K562 (cell line): ENCODE measurements at regions not wholly inside any gene's neighbourhood (a gene's known extent, or its start where the extent isn't known, plus 50 kb on each side); places are given as distances from the start of the nearest gene placed in this dataset.

Source experiments
- ATAC-seq: fragments of 200-7000 bp; cut with Tn5 transposase; 3 replicates; pipeline ENCODE4 v1.9.1; 2020; ENCODE audit warnings: moderate library complexity
- BruUV-seq: library from RNA; stranded (reverse); fragments of 400-500 nt; replicated peaks from 2 replicates; lab custom pipeline; 2021; lab: Mats Ljungman, UMichigan
- CTCF ChIA-PET: fragments of 300-600 bp; formaldehyde crosslinking; extraction: SDS; loops from one replicate; lab custom pipeline; 2021; ENCODE audit warnings: low intra/inter-chr PET ratio; lab: Yijun Ruan, JAX
- POLR2A ChIA-PET: fragments of 300-600, 350-650 bp; sonication (Branson Sonifier 250); formaldehyde crosslinking; extraction: SDS; loops from one replicate; lab custom pipeline; 2021; ENCODE audit warnings: antibody characterized with exemption, inconsistent platforms; lab: Yijun Ruan, JAX
- DNase-seq, 4 experiments: peaks; one replicate each; pipeline versions ENCODE4 v3.0.0 to v3.0.0-alpha.2; 2011 to 2018; ENCODE audit warnings: low spot score in 3 of 4, mixed read lengths in 3 of 4; ENCODE audit errors: extremely low read depth in 1 of 4
- FAIRE-seq: peaks from 2 replicates; lab custom pipeline; 2011; peaks lifted over from hg19 to GRCh38; lab: Jason Lieb, UNC
- H2AFZ ChIP-seq: 2 replicates; pipeline ENCODE4 v1.6.0; 2011; ENCODE audit warnings: low read depth, low read length, control low read depth, inconsistent platforms
- H3K27ac ChIP-seq: fragments of 200-600 bp; 3 replicates; pipeline ENCODE4 v1.8.0; 2011; ENCODE audit warnings: low read depth, mild to moderate bottlenecking, control low read depth, inconsistent platforms, low read length, moderate library complexity, mixed read lengths; ENCODE audit errors: extremely low read depth
- H3K27me3 ChIP-seq, 2 experiments: fragments of 300-600 bp in 1 of 2; 2 replicates in 1 of 2; 3 replicates in 1 of 2; pipeline versions ENCODE4 v1.6.0 to v1.8.0; 2011; ENCODE audit warnings: inconsistent platforms in 2 of 2, low read length in 2 of 2, mild to moderate bottlenecking in 1 of 2, mixed read lengths in 1 of 2, moderate library complexity in 1 of 2; ENCODE audit not compliant: control insufficient read depth in 2 of 2, insufficient read depth in 2 of 2
- H3K36me3 ChIP-seq: fragments of 300-600 bp; 3 replicates; pipeline ENCODE4 v1.8.0; 2011; ENCODE audit warnings: mild to moderate bottlenecking, low read length, inconsistent platforms; ENCODE audit not compliant: control insufficient read depth, insufficient read depth
- H3K4me1 ChIP-seq, 2 experiments: fragments of 200-600 bp in 1 of 2; replicated peaks in 1 of 2; 2 replicates in 1 of 2; 3 replicates in 1 of 2; pipeline versions ENCODE4 v1.5.1 to v1.8.0; 2011; ENCODE audit warnings: inconsistent platforms in 2 of 2, low read length in 2 of 2, mild to moderate bottlenecking in 1 of 2, mixed read lengths in 1 of 2, moderate library complexity in 1 of 2; ENCODE audit not compliant: control insufficient read depth in 2 of 2, insufficient read depth in 2 of 2
- H3K4me2 ChIP-seq: 2 replicates; pipeline ENCODE4 v1.6.1; 2011; ENCODE audit warnings: low read length, control low read depth, inconsistent platforms, mixed read lengths; ENCODE audit not compliant: insufficient read depth
- H3K4me3 ChIP-seq: fragments of 200-600 bp; sonication (generic), shearing (Covaris generic); 2 replicates; pipeline ENCODE4 v1.5.1; 2016; ENCODE audit warnings: control low read depth, inconsistent platforms
- H3K79me2 ChIP-seq: fragments of 200-600 bp; 3 replicates; pipeline ENCODE4 v1.8.0; 2011; ENCODE audit warnings: low read length, inconsistent platforms; ENCODE audit not compliant: control insufficient read depth, insufficient read depth
- H3K9ac ChIP-seq, 2 experiments: 2 replicates each; pipeline versions ENCODE4 v1.6.0 to v1.6.1; 2011; ENCODE audit warnings: low read depth in 2 of 2, low read length in 2 of 2, control low read depth in 1 of 2, inconsistent platforms in 1 of 2, mild to moderate bottlenecking in 1 of 2, mixed read lengths in 1 of 2; ENCODE audit not compliant: insufficient read depth in 1 of 2
- H3K9me1 ChIP-seq: one replicate; pipeline ENCODE4 v1.6.0; 2011; ENCODE audit warnings: inconsistent platforms, mild to moderate bottlenecking, low read length, moderate library complexity; ENCODE audit not compliant: control insufficient read depth, insufficient read depth
- H3K9me3 ChIP-seq: replicated peaks from 2 replicates; pipeline ENCODE4 v1.5.1; 2011; ENCODE audit warnings: low read depth, low read length, inconsistent platforms; ENCODE audit not compliant: control insufficient read depth, insufficient read depth
- H4K20me1 ChIP-seq: replicated peaks from 2 replicates; pipeline ENCODE4 v1.6.1; 2011; ENCODE audit warnings: low read length, inconsistent platforms, mixed read lengths; ENCODE audit not compliant: control insufficient read depth, insufficient read depth
- ATF2 ChIP-seq: sonication (generic); formaldehyde crosslinking; IDR thresholded peaks from 2 replicates; pipeline ENCODE4 v1.8.1; 2022; ENCODE audit warnings: missing genetic modification reagents
- CHD7 ChIP-seq: fragments of 200-600 bp; sonication (generic); IDR thresholded peaks from one replicate; pipeline ENCODE4 v1.6.1; 2012; ENCODE audit warnings: mild to moderate bottlenecking, low read depth, low read length, inconsistent platforms
- ETV5 ChIP-seq: sonication (generic); formaldehyde crosslinking; IDR thresholded peaks from 2 replicates; pipeline ENCODE4 v1.4.0; 2020; ENCODE audit warnings: low read depth, mild to moderate bottlenecking, missing genetic modification reagents
- GATAD2B ChIP-seq: fragments of 450-650 bp; IDR thresholded peaks from 2 replicates; pipeline ENCODE4 v1.6.1; 2017; ENCODE audit warnings: mild to moderate bottlenecking, borderline replicate concordance
- PRPF4 ChIP-seq: fragments of 200-400 bp; formaldehyde crosslinking; IDR thresholded peaks from one replicate; pipeline ENCODE4 v1.6.1; 2017; ENCODE audit warnings: low read length, low read depth, mild to moderate bottlenecking; ENCODE audit not compliant: insufficient read depth, poor library complexity, severe bottlenecking
- TRIM28 ChIP-seq: fragments of 450-650 bp; IDR thresholded peaks from 2 replicates; pipeline ENCODE4 v1.6.1; 2017
- WGBS: fragments of 100-300 bp; shearing (Covaris generic); methylation state at CpG from one replicate; pipeline ENCODE4 v1.1.6; 2016; ENCODE audit warnings: low coverage, mixed read lengths; ENCODE audit not compliant: insufficient coverage; ENCODE audit errors: missing lambda C conversion rate; 5-methylcytosine and 5-hydroxymethylcytosine counted together
- in situ Hi-C: fragments of 300-500 bp; cut with MboI; formaldehyde crosslinking; loops from 4 replicates; pipeline ENCODE4 v1.15.0; 2018; ENCODE audit warnings: inconsistent platforms, mixed read lengths
- intact Hi-C: fragments of 100-400 bp; cut with micrococcal nuclease; formaldehyde crosslinking; loops from 2 replicates; pipeline ENCODE4 v1.14.2; 2022

GRCh38 chr1:88060750-88061491 is 623.2 kb upstream of the PKN2 start:
- Histone ChIP-seq H3K27me3 (no peaks in the 10 kb centered on the region), H3K79me2 (no peaks in the 10 kb centered on the region), H3K4me1 (no peaks in the 10 kb centered on the region), H4K20me1 (no peaks in the 10 kb centered on the region), H3K27ac (no peak overlapping the region), H3K4me3 (no peak overlapping the region), H3K9ac (no peak overlapping the region), H2AFZ (no peak overlapping the region), H3K36me3 (no peaks in the 10 kb centered on the region), H3K9me1 (no peaks in the 10 kb centered on the region), H3K4me2 (no peak overlapping the region), H3K9me3 (no peaks in the 10 kb centered on the region; the same call in 1 of the 2 replicates)
- ChIA-PET CTCF (no interaction called here), POLR2A (no interaction called here)
- FAIRE-seq (no peak), ATAC-seq (no peak), DNase-seq (no peak)
- no TSS peak for BruUV-seq
- in situ Hi-C loops (no loop called here), intact Hi-C loops (no loop called here)
- WGBS: 4% methylated on average over 3 of the region's 3 CpGs
- no peak for TF ChIP-seq CHD7
- no peak for TF ChIP-seq ETV5
- no peak for TF ChIP-seq PRPF4
- TF ChIP-seq TRIM28: no peak
- no peak for TF ChIP-seq ATF2 (CRISPR knock-in tag)
- TF ChIP-seq GATAD2B: no peak
